GM21360 (cell line): ENCODE measurements at regions not wholly inside any gene's neighbourhood (a gene's known extent, or its start where the extent isn't known, plus 50 kb on each side); places are given as distances from the start of the nearest gene placed in this dataset.
"Not testable (repeated sequence)": the region's sequence is repeated elsewhere in the genome, so short reads cannot be mapped to it uniquely, and the experiment has no call there.

Experiments
- ATAC-seq: cut with Tn5 transposase; IDR thresholded peaks from one replicate; pipeline ENCODE4 v1.9.1; 2021; ENCODE audit warnings: mild to moderate bottlenecking, moderate library complexity; ENCODE audit not compliant: unreplicated experiment

DNA sequence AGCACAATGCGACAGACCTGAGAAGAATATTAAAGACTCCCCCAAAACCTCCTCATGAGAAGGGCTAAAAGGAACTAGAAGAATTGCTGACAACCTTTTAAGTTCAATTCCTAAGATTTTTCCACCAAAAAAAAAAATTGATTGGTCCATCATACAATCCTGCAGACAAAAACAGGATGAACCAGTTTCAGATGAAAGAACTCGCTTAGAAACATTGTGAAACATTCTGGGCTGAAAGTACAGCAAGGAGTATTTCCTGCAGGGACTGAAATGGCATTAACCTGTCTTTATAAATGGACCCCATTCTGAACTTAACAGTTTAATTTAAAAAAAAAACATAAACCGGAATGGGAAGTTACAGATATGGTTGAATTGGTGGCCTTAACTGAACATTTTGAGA, 96.0 kb upstream of the FAM174B start:
- no peak for ATAC-seq

- ATAC-seq: no peak
These were observed 98.0 kb upstream of the FAM174B start for GRCh38 chr15:92753591-92753990.

GRCh38 chr15:92763459-92763858, 107.9 kb upstream of the FAM174B start:
- ATAC-seq: no peak

DNA sequence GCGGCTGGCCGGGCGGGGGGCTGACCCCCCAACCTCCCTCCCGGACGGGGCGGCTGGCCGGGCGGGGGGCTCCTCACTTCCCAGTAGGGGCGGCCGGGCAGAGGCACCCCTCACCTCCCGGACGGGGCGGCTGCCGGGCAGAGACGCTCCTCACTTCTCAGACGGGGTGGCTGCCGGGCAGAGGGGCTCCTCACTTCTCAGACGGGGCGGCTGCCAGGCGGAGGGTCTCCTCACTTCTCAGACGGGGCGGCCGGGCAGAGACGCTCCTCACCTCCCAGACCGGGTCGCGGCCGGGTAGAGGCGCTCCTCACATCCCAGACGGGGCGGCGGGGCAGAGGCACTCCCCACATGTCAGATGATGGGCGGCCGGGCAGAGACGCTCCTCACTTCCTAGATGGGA, 112.6 kb upstream of the FAM174B start:
- not testable (repeated sequence) for ATAC-seq

DNA sequence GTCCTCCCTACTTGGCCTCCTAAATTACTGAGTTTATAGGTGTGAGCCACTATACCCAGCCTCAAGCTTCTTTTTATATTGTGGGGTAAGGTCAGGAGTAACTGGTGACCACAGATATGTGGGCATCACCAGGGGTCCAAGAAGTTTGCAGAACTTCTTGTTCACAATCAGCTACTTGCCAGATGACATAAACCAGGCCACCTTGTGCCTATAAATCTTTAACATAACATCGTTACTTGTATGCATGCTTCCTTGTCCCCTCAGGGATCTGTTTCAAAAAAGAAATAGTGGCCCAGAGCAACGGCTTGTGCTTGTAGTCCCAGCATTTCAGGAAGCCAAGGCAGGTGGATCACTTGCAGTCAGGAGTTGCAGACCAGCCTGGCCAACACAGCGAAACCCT, 115.1 kb upstream of the FAM174B start:
- no peak for ATAC-seq

DNA sequence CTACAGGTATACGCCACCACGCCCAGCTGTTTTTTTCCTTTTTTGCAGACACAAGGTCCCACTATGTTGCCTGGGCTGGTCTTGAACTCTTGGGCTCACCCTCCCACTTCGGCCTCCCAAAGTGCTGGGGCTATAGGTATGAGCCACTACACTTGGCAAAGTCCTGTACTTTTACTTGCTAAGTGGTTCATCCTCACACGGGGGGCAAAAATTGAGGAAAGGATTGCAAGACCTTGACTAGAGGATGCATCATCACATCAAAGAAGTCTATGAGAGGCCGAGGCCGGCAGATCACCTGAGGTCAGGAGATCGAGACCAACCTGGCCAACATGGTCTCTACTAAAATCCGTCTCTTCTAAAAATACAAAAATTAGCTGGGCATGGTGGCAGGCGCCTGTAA, 116.5 kb upstream of the FAM174B start:
- no peak for ATAC-seq

DNA sequence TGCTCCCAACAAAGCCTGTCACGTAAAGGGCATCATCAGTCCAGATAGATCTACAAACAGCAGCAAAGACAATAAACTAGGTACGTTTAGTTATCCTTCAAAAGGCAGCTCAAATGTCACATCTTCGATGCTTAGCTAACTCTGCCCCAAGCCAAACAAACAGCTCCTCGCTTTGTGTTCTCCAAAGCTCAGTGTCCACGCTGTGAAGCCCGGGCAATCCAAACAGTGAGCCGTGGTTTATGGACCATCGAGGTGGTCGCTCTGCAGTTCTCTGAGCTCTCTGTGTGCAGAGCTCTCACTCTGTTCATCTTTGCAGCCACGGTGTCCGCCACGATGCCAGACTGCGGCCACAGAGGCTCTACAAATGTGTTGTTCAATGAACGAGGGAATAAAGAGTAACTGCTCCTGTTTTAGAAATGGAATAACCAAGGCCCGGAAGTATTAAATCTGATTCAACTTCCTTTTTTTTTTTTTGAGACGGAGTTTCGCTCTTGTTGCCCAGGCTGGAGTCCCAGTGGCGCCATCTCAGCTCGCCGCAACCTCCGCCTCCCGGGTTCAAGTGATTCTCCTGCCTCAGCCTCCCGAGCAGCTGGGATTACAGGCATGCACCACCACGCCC, 117.2 kb upstream of the FAM174B start:
- ATAC-seq: no peak

GRCh38 chr15:92773340-92773739, 117.8 kb upstream of the FAM174B start:
- no peak for ATAC-seq

- ATAC-seq: no peak
These were observed 120.2 kb upstream of the CHD2 start for GRCh38 chr15:92779874-92780273.

- ATAC-seq: no peak
These were observed 119.3 kb upstream of the CHD2 start for GRCh38 chr15:92780843-92781242.

GRCh38 chr15:92781925-92782453, 118.1 kb upstream of the CHD2 start:
- ATAC-seq: no peak

- ATAC-seq: no peak
These were observed 113.0 kb upstream of the CHD2 start for GRCh38 chr15:92787116-92787515.

GRCh38 chr15:92788196-92788595, 111.9 kb upstream of the CHD2 start:
- ATAC-seq: no peak

- ATAC-seq: not testable (repeated sequence)
These were observed 111.3 kb upstream of the CHD2 start for GRCh38 chr15:92788793-92789192.

DNA sequence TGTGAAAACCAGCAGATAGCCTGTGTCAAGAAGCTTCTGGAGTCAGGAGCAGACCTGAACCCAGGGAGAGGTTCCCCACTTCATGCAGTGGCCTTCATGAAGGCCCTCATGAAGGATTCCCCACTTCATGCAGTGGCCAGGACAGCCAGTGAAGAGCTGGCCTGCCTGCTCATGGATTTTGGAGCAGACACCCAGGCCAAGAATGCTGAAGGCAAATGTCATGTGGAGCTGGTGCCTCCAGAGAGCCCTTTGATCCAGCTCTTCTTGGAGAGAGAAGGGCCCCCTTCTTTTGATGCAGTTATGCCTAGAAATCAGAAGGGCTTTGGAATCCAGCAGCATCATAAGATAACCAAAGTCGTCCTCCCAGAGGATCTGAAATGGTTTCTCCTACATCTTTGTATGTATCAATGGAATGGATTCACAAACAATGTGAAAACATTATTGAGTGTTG, 103.9 kb upstream of the CHD2 start:
- ATAC-seq: no peak

DNA sequence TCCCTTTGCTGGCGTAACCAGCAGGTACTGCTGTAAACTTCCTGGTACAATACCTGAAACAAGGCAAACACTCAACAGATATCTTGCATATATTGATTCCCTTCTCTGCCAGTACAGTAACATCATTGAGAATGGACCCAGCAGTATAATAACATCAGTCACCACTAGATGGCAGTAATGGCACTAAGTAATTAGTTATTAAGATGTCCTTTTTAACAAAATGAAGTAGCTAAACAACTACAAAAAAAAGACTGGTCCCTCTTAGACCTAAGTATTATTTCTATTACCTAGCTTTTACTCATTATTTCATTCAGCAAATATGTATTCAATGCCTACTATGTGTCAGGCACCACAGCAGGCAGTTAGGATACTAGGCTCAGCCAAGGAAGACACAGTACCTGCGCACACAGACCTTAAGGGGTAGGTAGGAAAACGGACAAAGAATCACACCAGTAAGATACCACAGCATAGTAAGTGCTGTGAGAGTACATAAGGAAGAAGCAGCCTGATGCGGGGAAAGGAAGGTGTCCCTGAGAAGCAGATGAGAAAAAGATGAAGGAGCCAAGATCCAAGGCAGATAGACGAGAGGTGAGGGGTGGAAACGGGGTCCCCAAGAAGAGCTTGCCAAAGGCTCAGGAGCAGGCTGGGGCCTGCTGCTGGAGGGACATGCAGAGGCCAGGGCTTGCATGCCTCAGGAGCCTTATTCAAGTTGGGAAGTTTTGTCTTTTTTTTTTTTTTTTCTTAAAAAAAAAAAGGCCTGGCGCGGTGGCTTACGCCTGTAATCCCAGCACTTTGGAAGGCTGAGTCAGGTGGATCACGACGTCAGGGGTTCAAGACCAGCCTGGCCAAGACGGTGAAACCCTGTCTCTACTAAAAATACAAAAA, 102.7 kb upstream of the CHD2 start:
- ATAC-seq: peak; percentile 89

DNA sequence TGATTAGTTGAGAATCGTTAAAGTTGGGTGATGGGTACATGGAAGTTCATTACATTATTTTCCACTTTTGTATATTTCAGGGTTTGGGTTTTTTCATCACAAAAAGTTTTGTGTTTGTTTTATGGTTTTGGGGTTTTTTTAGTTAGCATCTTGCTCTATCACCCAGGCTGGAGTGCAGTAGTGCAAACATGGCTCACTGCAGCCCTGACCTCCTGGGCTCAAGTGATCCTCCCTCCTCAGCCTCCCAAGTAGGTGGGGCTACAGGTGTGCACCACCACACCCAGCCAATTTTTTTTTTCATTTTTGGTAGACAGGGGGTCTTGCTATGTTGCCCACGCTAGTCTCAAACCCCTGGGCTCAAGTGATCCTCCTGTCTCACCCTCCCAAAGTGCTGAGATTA, 100.1 kb upstream of the CHD2 start:
- no peak for ATAC-seq

DNA sequence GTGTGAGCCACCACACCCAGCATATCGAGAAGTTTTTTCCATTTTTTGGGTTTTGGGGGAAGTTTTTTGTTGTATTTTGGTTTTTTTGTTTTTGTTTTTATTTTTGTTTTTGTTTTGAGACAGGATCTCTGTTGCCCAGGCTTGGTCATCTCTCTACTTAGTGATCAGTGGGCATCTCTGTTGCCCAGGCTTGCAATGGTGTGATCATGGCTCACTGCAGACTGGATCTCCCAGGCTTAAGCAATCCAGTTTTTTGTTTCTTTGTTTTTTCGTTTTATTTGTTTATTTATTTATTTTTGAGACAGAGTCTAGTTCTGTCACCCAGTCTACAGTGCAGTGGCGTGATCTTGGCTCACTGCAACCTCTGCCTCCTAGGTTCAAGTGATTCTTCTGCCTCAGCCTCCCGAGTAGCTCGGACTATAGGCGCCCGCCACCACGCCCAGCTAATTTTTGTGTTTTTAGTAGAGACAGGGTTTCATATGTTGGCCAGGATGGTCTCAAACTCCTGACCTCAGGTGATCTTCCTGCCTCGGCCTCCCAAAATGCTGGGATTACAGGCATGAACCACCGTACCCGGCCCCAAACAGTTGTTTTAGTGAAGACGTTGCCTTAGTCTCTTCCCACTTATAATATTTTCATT, 99.6 kb upstream of the CHD2 start:
- ATAC-seq: not testable (repeated sequence)

DNA sequence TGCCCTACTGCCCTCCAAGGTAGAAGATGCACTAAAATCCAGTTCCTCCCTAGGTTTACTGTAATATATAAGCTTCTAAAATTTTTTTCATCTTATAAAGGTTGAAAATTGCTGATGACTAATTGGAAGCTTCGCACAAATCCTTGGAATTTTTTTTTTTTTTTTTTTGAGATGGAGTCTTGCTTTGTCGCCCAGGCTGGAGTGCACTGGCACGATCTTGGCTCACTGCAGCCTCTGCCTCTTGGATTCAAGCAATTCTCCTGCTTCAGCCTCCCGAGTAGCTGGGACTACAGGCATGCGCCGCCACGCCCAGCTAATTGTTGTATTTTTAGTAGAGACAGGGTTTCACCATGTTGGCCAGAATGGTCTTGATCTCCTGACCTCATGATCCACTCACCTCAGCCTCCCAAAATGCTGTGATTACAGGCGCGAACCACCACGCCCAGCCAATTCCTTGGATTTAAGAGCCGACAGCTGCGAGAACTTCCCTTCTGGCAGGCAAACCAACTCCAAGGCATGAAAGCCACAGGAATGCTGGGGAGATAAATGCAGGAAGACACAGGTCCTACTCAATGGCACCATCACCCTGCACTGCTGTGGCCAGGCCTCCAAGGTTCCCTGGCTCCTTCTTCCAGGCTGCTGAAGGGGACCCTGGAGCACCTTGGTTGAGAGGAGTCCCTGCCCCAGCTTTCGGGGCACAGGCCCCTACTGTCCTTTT, 98.9 kb upstream of the CHD2 start:
- ATAC-seq: not testable (repeated sequence)

GRCh38 chr15:92801774-92802464, 98.2 kb upstream of the CHD2 start:
- ATAC-seq: no peak

- ATAC-seq: no peak
These were observed 96.6 kb upstream of the CHD2 start for GRCh38 chr15:92803536-92803851.
